H1 (cell line): ENCODE measurements at regions not wholly inside any gene's neighbourhood (a gene's known extent, or its start where the extent isn't known, plus 50 kb on each side); places are given as distances from the start of the nearest gene placed in this dataset.

Source experiments
- NANOG ChIP-seq: IDR thresholded peaks from 2 replicates; pipeline ENCODE4 v1.6.1; 2011; ENCODE audit warnings: low read length, low read depth, mild to moderate bottlenecking, inconsistent platforms; ENCODE audit not compliant: insufficient read depth, poor library complexity, severe bottlenecking
- SAP30 ChIP-seq: fragments of 300-600 bp; sonication (generic); IDR thresholded peaks from 2 replicates; pipeline ENCODE4 v1.7.1; 2012; ENCODE audit warnings: low read length, moderate library complexity, mild to moderate bottlenecking, inconsistent platforms; ENCODE audit not compliant: insufficient read depth, insufficient replicate concordance
- TEAD4 ChIP-seq: IDR thresholded peaks from 2 replicates; pipeline ENCODE4 v1.6.1; 2012; ENCODE audit warnings: low read depth, low read length, inconsistent platforms, mixed read lengths

DNA sequence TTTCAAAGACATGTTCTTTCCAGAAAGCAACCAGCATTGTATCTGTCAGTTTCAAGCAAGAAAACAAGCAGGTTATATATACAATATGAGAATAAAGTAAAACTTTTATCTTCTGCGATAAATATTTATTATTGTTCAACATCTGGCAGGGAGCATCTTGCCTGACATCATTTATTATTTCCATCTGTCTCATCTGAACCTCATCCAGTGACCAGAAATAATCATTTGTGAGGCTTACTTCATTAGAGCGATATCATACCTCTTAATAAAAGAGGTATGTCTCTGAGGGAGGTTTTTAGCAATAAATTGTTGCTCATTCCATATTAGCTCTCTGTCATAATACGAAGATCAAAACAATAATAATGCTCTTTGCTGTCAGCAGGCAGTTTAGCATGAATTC is 226.1 kb downstream of the CDC14C start (continued):
- no peak for TF ChIP-seq NANOG
- no peak for TF ChIP-seq TEAD4
- no peak for TF ChIP-seq SAP30
- TF ChIP-seq, all 59 proteins: peak for 0
